WERI-Rb-1 (cell line): ENCODE measurements at regions not wholly inside any gene's neighbourhood (a gene's known extent, or its start where the extent isn't known, plus 50 kb on each side); places are given as distances from the start of the nearest gene placed in this dataset.
"Not testable (repeated sequence)": the region's sequence is repeated elsewhere in the genome, so short reads cannot be mapped to it uniquely, and the experiment has no call there.

Experiments
- DNase-seq: peaks from one replicate; pipeline ENCODE4 v3.0.0-alpha.2; 2020
- H3K27ac ChIP-seq: fragments of 250-450 bp; sonication (Bioruptor Pico); 2 replicates; pipeline ENCODE4 v1.5.1; 2020; ENCODE audit warnings: mild to moderate bottlenecking, moderate library complexity
- H3K27me3 ChIP-seq: fragments of 250-450 bp; sonication (Bioruptor Pico); 2 replicates; pipeline ENCODE4 v1.5.1; 2021; ENCODE audit warnings: mild to moderate bottlenecking, low read depth, moderate library complexity; ENCODE audit not compliant: insufficient read depth, severe bottlenecking
- H3K36me3 ChIP-seq: fragments of 250-450 bp; sonication (Bioruptor Pico); 2 replicates; pipeline ENCODE4 v1.5.1; 2020; ENCODE audit warnings: mild to moderate bottlenecking, moderate library complexity
- H3K4me3 ChIP-seq: 2 replicates; pipeline ENCODE4 v1.5.1; 2011; ENCODE audit warnings: low read depth, mild to moderate bottlenecking, control low read depth, low read length
- H3K9me3 ChIP-seq: fragments of 250-450 bp; sonication (Bioruptor Pico); 2 replicates; pipeline ENCODE4 v1.5.1; 2021; ENCODE audit warnings: mild to moderate bottlenecking, moderate library complexity; ENCODE audit not compliant: severe bottlenecking
- CTCF ChIP-seq: IDR thresholded peaks from 2 replicates; pipeline ENCODE4 v1.5.1; 2011; ENCODE audit warnings: low read depth, mild to moderate bottlenecking, control low read depth, inconsistent platforms, low read length

GRCh38 chr3:164417955-164418354 is 660.3 kb downstream of the SI start:
- no peak for DNase-seq
- no peak overlapping the region for H3K27ac ChIP-seq
- no peaks in the 10 kb centered on the region for H3K27me3 ChIP-seq
- no peak for TF ChIP-seq CTCF
- H3K36me3 ChIP-seq: no peaks in the 10 kb centered on the region
- no peak overlapping the region for H3K4me3 ChIP-seq
- H3K9me3 ChIP-seq: no peaks in the 10 kb centered on the region

- Histone ChIP-seq H3K9me3 (no peaks in the 10 kb centered on the region), H3K36me3 (no peaks in the 10 kb centered on the region), H3K4me3 (no peak overlapping the region), H3K27me3 (no peaks in the 10 kb centered on the region), H3K27ac (no peak overlapping the region)
- DNase-seq: no peak
- TF ChIP-seq CTCF: no peak
These were observed 661.6 kb downstream of the SI start for GRCh38 chr3:164416491-164417222.

GRCh38 chr3:164408326-164408725 is 670.0 kb downstream of the SI start:
- no peaks in the 10 kb centered on the region for H3K9me3 ChIP-seq
- H3K36me3 ChIP-seq: no peaks in the 10 kb centered on the region
- no peak overlapping the region for H3K4me3 ChIP-seq
- DNase-seq: no peak
- no peak overlapping the region for H3K27ac ChIP-seq
- TF ChIP-seq CTCF: no peak
- H3K27me3 ChIP-seq: no peaks in the 10 kb centered on the region

GRCh38 chr3:164407111-164407510 is 671.2 kb downstream of the SI start:
- Histone ChIP-seq H3K36me3 (no peaks in the 10 kb centered on the region), H3K27me3 (no peaks in the 10 kb centered on the region)

GRCh38 chr3:164406281-164406680 is 672.0 kb downstream of the SI start:
- Histone ChIP-seq H3K36me3 (no peaks in the 10 kb centered on the region), H3K27ac (no peak overlapping the region), H3K9me3 (no peaks in the 10 kb centered on the region), H3K27me3 (no peaks in the 10 kb centered on the region), H3K4me3 (no peak overlapping the region)
- no peak for DNase-seq
- no peak for TF ChIP-seq CTCF

More at GRCh38 chr3:164407111-164407510, 671.2 kb downstream of the SI start:
- no peak for TF ChIP-seq CTCF
- H3K27ac ChIP-seq: no peak overlapping the region
- no peaks in the 10 kb centered on the region for H3K9me3 ChIP-seq
- DNase-seq: no peak
- no peak overlapping the region for H3K4me3 ChIP-seq

- TF ChIP-seq CTCF: no peak
- no peaks in the 10 kb centered on the region for H3K27me3 ChIP-seq
These were observed 676.4 kb downstream of the SI start for GRCh38 chr3:164401923-164402322.

GRCh38 chr3:164401440-164401839 is 676.9 kb downstream of the SI start:
- H3K36me3 ChIP-seq, H3K27me3 ChIP-seq, H3K9me3 ChIP-seq, H3K27ac ChIP-seq, H3K4me3 ChIP-seq, DNase-seq: not testable (repeated sequence)

More at GRCh38 chr3:164401923-164402322, 676.4 kb downstream of the SI start:
- no peaks in the 10 kb centered on the region for H3K9me3 ChIP-seq
- H3K27ac ChIP-seq: no peak overlapping the region
- no peak overlapping the region for H3K4me3 ChIP-seq
- no peaks in the 10 kb centered on the region for H3K36me3 ChIP-seq
- no peak for DNase-seq
